ENCODE measurements at regions not wholly inside any gene's neighbourhood (a gene's known extent, or its start where the extent isn't known, plus 50 kb on each side); places are given as distances from the start of the nearest gene placed in this dataset.
"Not testable (repeated sequence)": the region's sequence is repeated elsewhere in the genome, so short reads cannot be mapped to it uniquely, and the experiment has no call there.

GRCh38 chr12:4191642-4192041 is 81.9 kb upstream of the CCND2 start:
- no peak for DNase-seq (ENCODE audit: low read depth)

GRCh38 chr12:4191149-4191548 is 82.4 kb upstream of the CCND2 start:
- no peak for DNase-seq (ENCODE audit: low read depth)

DNA sequence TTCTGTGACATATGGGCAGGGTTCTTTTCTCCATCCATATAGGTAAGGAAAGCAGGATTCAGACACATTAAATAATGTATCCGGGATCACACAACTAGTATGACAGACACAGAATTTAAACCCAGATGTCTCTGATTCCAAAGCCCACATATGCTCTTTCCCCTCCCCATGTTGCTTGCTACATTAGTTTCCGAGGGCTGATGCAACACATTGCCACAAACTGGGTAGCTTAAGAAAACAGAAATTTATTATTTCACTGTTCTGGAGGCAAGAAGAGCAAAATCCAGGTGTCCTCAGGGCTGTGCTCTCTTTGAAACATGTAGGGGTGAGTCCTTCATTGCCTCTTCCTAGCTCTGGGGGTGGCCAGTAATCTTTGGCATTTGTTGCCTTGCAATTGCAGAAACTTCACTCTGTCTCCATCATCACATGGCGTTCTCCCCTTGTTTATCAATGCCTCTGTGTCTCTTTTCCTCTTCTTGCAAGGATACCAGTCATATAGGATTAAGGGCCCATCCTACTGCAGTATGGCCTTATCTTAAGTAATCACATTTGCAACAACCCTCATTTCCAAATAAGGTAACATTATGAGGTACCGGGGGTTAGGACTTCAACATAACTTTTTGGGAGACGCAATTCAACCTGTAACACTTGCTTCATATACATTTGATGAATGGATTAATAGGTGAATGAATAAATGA is 83.0 kb upstream of the CCND2 start:
- no peak for DNase-seq (ENCODE audit: low read depth)

- DNase-seq (ENCODE audit: low read depth), result no peak
Observed at GRCh38 chr12:4189721-4190120, 83.8 kb upstream of the CCND2 start.

DNA sequence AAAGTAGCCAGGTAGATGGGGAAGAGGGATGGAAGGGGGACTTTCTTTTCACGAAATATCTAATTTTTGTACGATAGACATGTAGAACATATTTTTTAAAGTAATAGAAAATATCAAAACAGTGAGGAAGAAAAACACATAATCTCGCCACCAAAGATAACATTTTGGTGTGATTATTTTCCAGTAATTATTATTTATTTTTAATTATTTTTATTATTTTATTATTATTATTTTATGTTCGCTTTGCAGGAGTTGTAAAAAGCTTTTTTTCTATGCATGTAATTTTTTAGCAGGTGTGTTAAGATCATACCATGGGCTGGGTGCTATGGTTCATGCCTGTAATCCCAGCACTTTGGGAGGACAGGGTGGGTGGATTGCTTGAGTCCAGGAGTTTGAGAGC is 85.6 kb upstream of the CCND2 start:
- DNase-seq (ENCODE audit: low read depth), result no peak

- not testable (repeated sequence) for DNase-seq (ENCODE audit: low read depth)
Observed at GRCh38 chr12:4187315-4187714, 86.2 kb upstream of the CCND2 start.

DNA sequence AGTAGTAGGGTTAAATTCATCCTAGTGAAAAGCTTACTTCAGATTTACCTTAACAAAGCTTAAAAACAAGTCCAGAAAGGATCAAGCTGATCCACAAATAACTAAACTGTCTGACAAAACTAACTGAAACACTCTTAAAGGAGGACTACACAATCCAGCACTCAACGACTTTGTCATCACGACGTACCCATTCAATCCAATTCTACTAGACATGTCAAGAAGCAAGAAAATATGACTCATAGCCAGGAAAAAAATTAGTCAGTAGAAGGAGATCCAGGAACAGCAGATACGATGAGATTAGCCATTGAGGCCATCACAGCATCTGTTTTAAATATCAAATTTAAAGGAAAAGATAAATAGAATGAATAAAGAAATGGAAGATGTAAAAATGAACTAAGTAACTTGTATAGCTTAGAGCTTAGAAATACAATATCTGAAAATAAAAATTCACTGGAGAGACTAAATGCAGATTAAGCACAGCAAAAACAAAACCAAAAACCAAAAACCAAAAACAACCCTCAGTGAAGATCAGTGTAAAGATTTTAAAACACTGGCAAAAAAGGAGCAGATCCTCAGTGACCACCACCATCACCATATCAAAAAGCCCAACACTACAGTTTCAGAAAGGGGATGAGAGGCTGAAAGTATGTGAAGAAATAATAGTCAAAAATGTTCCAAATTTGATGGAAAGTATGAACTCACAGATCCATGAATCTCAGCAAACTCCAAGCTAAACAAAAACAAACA is 95.0 kb upstream of the CCND2 start:
- no peak for DNase-seq (ENCODE audit: low read depth)

DNA sequence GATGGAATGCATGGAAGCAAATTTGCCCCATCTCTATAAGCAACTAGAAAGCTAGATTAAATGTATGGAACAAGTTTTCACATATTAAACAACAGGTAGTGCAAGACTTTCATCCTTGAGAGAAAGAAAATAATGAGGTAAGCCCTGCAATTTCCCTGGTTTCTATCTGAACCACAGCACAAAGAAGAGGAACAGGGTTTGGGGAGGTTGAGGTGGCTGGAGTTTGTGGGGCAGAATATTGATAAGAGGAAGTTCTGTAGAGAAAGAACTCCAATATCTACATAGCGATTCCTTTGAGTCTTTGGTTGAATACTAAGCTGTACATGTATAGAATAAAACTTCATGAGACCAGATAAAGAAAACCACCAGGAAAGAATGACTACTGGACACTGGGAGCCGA is 96.3 kb upstream of the CCND2 start:
- no peak for DNase-seq (ENCODE audit: low read depth)

DNA sequence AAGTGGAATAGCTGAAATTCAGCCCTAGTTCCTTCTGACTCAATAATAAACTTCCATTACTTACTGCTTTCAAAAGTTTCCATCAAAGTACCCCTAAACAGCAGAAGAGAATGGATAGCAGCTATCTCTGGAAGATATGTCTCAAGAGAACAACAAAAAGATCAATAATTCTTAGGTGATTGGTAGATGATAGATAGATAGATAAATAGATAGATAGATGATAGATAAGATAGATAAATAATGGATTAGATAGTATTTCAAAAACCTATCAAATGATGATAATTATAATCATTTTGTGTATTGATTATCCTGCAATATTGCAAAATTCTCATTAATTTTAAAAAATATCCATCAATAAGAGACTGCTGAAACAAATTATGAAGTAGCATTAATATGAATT is 97.4 kb upstream of the CCND2 start:
- DNase-seq (ENCODE audit: low read depth), result no peak

DNA sequence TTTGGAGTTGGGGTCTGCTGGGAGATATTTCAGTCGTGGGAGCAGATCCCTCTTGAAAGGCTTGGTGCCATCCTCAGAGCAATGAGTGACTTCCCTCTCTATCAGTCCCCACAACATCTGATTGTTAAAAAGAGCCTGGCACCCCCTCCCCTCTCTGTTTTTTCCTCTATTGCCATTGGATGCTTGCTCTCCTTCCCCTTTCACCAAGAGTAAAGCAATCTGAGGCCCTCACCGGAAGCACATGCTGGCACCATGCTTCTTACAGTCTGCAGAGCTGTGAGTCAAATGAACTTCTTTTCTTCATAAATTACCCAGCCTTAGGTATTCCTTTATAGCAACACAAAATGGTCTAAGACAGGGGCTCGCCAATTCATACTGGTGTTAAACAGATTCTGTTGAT is 99.1 kb upstream of the CCND2 start:
- DNase-seq (ENCODE audit: low read depth), result no peak

GRCh38 chr12:4172999-4173398 is 100.6 kb upstream of the CCND2 start:
- no peak for DNase-seq (ENCODE audit: low read depth)

DNA sequence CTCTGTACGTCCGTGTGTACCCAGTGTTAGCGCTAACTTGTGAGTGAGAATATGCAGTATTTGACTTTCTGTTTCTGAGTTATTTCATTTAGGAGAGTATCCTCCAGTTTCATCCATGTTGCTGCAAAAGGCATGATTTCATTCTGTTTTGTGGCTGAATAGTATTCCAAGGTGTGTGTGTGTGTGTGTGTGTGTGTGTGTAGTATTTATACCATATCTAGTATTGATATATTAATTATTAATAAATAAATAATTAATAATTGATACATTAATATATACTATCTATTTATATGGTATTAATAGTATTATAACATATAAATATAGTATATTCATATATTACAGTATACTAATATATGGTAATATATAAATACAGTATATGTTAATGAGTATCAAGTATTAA is 101.8 kb upstream of the CCND2 start:
- no peak for DNase-seq (ENCODE audit: low read depth)

GRCh38 chr12:4169959-4170358 is 103.6 kb upstream of the CCND2 start:
- no peak for DNase-seq (ENCODE audit: low read depth)

- no peak for DNase-seq (ENCODE audit: low read depth)
Observed at GRCh38 chr12:4169531-4169930, 104.0 kb upstream of the CCND2 start.

DNA sequence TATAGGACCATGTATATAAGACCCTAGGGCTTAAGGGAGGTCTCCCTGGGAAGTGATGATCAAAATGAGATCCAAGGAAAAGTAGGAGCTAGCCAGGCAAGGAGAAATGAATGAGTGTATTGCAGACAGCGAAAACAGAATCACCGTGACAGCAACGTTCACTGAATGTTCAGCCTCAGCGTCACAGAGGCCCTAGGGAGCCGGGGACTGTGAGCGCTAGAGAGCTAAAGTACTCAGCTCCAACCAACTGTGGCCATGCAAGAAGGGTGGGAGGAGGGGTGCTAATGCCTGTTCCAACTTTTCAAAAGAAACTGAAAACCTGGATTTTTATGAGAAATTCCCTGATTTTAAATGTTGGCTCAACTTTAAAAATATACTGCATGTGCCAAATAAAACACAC is 105.5 kb upstream of the CCND2 start:
- no peak for DNase-seq (ENCODE audit: low read depth)

DNA sequence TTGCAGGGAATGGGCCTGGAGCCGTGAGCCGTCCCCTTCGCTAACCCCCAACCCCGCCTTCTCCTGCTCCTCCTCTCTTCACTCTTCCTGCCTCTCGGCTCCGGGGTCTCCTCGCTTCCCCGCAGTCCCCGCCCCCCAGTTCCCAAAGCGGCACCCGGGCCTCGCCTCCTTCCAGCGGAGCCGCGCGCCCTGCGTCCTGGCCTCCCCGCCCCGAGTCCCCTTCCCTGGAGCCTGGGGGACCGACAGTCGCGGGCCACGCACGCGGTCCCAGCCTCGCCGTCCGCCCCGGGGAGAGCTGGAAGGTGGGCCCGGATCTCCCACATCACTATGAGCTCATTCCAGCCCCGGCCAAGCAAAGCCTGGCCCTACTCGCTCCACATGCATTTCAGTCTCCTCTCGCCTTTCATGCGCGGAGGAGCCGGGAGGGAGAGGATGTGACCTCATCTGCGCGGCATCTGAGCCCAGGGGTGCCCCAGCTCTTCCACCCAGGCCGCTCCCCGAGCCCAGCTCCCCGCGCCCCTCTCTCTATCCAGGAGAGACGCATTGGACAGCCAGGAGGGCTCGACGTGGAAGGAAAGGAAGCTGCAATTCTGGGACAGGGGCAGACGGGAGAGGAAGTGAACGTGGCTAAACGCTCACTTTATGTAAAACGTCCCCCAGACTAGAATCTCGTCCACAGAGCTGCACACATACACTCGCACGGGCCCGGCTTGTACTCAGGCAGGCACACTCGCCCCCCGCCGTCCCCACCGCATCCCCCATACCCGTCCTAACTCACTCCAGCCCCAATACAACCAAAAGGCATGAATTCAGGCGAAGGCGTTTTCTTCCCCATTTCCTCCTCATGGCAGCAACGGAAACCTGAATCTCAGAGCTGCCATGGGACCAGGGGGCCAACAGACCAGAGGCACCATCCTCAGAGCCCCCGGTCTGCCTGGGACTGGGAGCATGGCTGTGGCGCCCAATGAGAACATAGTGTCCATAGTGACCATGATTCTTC is 108.7 kb upstream of the CCND2 start:
- DNase-seq (ENCODE audit: low read depth), result peak; percentile 30

DNA sequence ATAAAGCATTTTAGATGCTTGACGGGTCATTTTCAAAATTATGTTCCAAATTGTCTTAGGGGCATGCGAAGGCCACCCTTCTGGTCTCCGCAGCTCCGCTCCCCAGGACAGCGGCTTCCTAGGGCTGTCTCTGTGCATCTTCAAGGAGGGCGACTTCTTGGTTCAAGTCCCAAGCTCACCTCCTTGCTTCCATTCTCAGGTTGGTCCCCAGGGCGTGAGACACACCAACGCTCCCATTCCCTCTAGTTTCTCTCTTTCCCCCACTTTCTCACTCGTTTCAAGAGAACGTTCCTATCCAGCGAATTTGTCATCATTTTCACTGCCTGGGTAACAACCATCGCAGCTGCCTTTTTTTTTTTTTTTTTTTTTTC is 109.4 kb upstream of the CCND2 start:
- DNase-seq (ENCODE audit: low read depth), result no peak

DNA sequence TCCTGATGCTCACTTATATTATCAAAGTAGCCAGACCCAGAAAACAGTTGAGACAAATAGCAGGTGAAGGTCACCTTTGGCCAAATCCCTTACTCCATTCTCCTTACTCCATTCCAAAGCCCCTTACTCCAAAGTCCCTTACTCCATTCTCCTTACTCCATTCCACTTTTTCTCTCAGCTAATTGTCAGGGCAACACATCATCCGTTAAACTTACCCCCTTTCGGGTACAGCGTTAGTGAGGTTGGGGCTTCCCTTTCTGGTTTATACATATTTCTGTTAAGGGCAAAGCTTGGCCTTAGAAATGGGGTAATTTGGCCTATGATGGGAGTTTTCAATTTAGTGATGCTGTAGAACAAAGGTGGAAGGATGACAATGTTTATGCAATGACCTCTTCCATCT is 111.8 kb upstream of the CCND2 start:
- no peak for DNase-seq (ENCODE audit: low read depth)

DNA sequence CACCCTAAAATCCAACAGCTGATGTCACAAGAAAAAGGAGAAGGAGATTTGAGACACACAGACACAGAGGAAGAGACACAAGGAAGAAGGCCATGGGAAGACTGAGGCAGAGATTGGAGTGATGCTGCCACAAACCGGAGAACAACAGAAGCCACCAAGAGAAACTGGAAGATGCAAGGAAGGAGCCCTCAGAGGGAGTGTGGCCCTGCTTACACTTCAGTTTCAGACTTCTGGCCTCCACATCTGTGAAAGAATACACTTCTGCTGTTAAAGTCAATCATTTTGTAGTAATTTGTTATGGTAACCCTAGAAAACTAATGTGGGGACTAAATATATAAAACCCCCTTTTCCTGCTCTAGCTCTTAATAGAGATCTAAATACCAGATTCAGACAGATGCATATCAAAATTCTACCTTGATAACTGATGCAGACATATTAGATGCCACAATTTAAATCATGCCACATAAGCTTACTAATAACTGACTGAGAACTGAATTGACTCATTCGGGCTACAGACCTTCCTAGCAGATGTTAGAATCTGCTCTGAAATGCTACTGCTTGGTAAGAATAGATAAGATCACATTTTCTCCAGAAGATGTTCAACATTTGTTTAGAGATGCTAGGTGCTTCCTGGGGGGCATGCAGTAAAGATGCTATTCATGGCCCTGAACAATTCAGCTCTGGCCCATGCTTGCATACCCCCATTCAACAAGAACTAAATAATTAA is 113.1 kb upstream of the CCND2 start:
- no peak for DNase-seq (ENCODE audit: low read depth)

DNA sequence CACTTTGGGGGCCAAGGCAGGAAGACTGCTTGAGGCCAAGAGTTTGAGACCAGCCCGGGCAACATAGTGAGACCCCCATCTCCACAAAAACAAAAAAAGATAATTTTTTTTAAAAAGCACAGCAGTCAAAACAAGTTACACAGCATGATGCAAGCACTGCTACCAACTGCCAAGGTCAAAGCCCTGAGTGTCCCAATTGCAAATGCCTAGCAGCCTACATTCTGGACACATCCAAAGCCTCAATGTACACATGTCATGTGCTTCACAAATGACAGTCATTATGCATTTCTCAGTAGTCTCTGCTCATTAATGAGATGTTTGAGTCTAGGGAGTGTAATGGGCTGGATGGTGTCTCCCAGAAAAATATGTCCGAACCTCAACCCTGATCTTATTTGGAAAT is 113.7 kb upstream of the CCND2 start:
- DNase-seq (ENCODE audit: low read depth), result no peak

DNA sequence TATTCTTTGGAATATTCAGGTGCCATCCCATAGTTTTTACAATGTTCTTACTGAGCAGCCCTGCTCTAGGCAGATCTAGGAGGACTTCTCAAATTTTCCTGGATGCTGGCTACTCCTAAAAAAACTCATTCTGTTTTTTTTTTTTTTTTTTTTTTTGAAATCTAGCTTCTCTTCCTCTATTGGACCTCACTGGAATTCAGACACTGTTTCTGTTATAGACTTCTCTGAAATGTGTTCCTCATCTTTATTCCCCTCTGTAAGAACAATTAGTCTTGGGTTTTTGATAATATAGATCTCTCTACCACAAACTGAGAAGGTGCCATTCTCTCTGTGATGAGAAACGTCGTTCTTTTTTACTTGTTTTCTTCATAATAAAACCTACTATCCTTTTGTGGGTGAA is 115.3 kb upstream of the CCND2 start:
- DNase-seq (ENCODE audit: low read depth), result no peak

GRCh38 chr12:4157122-4157521 is 116.4 kb upstream of the CCND2 start:
- no peak for DNase-seq (ENCODE audit: low read depth)

All from RPMI7951 (cell line).